ENCODE measurements at regions not wholly inside any gene's neighbourhood (a gene's known extent, or its start where the extent isn't known, plus 50 kb on each side); places are given as distances from the start of the nearest gene placed in this dataset.

- Mint-ChIP-seq H3K4me1 (ENCODE audit: low read depth, unreplicated experiment) (peaks cover 4% of the 10 kb centered on the region), H3K9me3 (ENCODE audit: unreplicated experiment) (peaks cover 3% of the 10 kb centered on the region), H3K4me3 (ENCODE audit: unreplicated experiment) (no peak overlapping the region), H3K36me3 (ENCODE audit: unreplicated experiment) (no peaks in the 10 kb centered on the region), H3K27ac (ENCODE audit: unreplicated experiment) (no peak overlapping the region), H3K27me3 (ENCODE audit: unreplicated experiment) (no peaks in the 10 kb centered on the region)
- TF ChIP-seq, protein P1, sequence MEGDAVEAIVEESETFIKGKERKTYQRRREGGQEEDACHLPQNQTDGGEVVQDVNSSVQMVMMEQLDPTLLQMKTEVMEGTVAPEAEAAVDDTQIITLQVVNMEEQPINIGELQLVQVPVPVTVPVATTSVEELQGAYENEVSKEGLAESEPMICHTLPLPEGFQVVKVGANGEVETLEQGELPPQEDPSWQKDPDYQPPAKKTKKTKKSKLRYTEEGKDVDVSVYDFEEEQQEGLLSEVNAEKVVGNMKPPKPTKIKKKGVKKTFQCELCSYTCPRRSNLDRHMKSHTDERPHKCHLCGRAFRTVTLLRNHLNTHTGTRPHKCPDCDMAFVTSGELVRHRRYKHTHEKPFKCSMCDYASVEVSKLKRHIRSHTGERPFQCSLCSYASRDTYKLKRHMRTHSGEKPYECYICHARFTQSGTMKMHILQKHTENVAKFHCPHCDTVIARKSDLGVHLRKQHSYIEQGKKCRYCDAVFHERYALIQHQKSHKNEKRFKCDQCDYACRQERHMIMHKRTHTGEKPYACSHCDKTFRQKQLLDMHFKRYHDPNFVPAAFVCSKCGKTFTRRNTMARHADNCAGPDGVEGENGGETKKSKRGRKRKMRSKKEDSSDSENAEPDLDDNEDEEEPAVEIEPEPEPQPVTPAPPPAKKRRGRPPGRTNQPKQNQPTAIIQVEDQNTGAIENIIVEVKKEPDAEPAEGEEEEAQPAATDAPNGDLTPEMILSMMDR (IDR thresholded peaks at IDR 0.05; ENCODE audit: partially characterized antibody, unreplicated experiment), result no peak
- DNase-seq, result no peak
These were observed 177.7 kb upstream of the MCTP2 start for GRCh38 chr15:94053626-94054025.

DNA sequence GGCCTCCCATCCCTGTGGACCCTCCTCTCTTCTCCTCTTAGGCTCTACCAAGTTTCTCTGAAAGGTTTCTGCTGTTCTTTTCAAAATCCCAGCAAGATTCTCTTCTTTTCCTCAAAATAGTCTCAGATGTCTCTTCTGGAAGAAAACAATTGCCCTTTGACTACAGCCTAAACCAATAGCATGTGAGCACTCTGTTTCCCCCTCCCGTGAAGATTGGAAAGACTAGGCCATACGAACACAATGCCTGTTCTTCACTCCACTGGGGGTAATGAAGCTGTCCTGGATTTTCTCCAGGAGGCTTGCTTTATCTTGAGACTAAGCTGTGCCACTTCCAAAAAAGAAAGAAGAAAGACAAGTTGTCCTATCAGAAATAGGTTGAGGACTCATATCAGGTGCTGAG, 178.7 kb upstream of the MCTP2 start:
- no peak overlapping the region for H3K4me3 Mint-ChIP-seq (ENCODE audit: unreplicated experiment)
- H3K27ac Mint-ChIP-seq (ENCODE audit: unreplicated experiment), result no peak overlapping the region
- DNase-seq, result no peak
- H3K9me3 Mint-ChIP-seq (ENCODE audit: unreplicated experiment), result peaks cover 3% of the 10 kb centered on the region
- TF ChIP-seq, protein P1 (IDR thresholded peaks at IDR 0.05; ENCODE audit: partially characterized antibody, unreplicated experiment), result no peak
- no peaks in the 10 kb centered on the region for H3K27me3 Mint-ChIP-seq (ENCODE audit: unreplicated experiment)
- peaks cover 4% of the 10 kb centered on the region for H3K4me1 Mint-ChIP-seq (ENCODE audit: low read depth, unreplicated experiment)
- H3K36me3 Mint-ChIP-seq (ENCODE audit: unreplicated experiment), result no peaks in the 10 kb centered on the region

DNA sequence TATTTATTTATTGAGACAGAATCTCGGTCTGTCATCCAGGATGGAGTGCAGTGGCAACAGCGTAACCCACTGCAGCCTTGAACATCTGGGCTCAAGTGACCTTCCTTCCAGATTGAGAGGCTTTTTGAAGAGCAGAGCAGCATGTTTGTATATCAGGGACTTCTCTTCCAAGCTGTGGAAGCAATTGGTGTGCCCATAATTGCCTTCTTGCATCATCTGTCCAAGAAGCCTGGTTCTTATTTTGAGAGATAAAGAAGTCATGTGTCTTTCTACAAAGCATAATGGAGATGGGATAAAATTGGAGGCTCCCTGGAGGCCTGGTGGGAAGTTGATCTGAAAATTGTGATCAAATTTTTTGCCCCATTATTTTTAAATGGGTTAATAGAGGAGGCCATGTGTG, 183.8 kb upstream of the MCTP2 start:
- Mint-ChIP-seq H3K27me3 (ENCODE audit: unreplicated experiment) (peaks cover 2% of the 10 kb centered on the region), H3K27ac (ENCODE audit: unreplicated experiment) (no peak overlapping the region), H3K9me3 (ENCODE audit: unreplicated experiment) (no peaks in the 10 kb centered on the region), H3K4me1 (ENCODE audit: low read depth, unreplicated experiment) (no peaks in the 10 kb centered on the region), H3K36me3 (ENCODE audit: unreplicated experiment) (no peaks in the 10 kb centered on the region), H3K4me3 (ENCODE audit: unreplicated experiment) (no peak overlapping the region)
- TF ChIP-seq, protein P1 (IDR thresholded peaks at IDR 0.05; ENCODE audit: partially characterized antibody, unreplicated experiment), result no peak
- DNase-seq, result no peak

DNA sequence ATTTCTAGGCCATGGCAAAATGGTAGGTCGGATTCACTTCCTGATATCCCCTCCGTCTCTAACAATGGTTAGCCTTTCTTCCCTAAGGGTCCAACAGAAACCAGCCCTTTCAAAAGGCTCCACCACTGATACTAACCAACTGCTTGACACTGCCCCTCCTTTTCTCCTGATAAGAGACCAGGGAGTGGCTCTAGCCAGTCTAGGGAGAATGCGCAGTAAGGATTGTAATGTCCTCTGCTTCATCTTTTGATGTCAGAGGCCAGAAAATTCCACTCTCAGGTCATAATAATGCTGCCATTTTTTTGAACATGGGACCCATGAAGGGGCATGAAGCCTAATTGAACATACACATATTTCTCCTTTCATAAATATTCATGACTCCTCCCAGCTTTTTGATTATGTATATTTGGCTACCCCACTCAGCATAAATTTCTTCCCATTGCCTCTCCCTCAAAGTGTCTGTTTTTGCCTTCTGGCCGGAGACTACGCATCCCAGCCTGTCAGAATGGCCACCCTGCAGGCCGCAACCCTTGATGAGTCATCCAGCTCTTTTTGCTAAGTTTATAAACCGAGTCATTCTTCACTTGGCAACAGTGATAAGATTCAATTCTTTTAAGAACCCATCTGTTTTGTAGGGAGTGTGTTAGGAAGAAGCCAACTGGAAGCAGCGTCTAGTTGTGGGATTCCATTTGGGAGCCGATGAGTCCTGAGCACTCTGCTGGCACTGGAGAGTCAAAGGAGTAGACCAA, 189.0 kb upstream of the MCTP2 start:
- TF ChIP-seq, protein P1 (IDR thresholded peaks at IDR 0.05; ENCODE audit: partially characterized antibody, unreplicated experiment), result no peak
- Mint-ChIP-seq H3K9me3 (ENCODE audit: unreplicated experiment) (peaks cover 2% of the 10 kb centered on the region), H3K36me3 (ENCODE audit: unreplicated experiment) (peaks cover 5% of the 10 kb centered on the region), H3K4me3 (ENCODE audit: unreplicated experiment) (no peak overlapping the region), H3K27me3 (ENCODE audit: unreplicated experiment) (peaks cover 5% of the 10 kb centered on the region), H3K4me1 (ENCODE audit: low read depth, unreplicated experiment) (no peaks in the 10 kb centered on the region), H3K27ac (ENCODE audit: unreplicated experiment) (no peak overlapping the region)
- DNase-seq, result no peak

GRCh38 chr15:94041746-94042145, 189.6 kb upstream of the MCTP2 start:
- Mint-ChIP-seq H3K27me3 (ENCODE audit: unreplicated experiment) (peaks cover 5% of the 10 kb centered on the region), H3K4me1 (ENCODE audit: low read depth, unreplicated experiment) (no peaks in the 10 kb centered on the region), H3K27ac (ENCODE audit: unreplicated experiment) (no peak overlapping the region), H3K36me3 (ENCODE audit: unreplicated experiment) (peaks cover 5% of the 10 kb centered on the region), H3K4me3 (ENCODE audit: unreplicated experiment) (no peak overlapping the region), H3K9me3 (ENCODE audit: unreplicated experiment) (peaks cover 2% of the 10 kb centered on the region)
- DNase-seq, result no peak
- TF ChIP-seq, protein P1 (IDR thresholded peaks at IDR 0.05; ENCODE audit: partially characterized antibody, unreplicated experiment), result no peak
